WTC11 (cell line): ENCODE measurements at regions not wholly inside any gene's neighbourhood (a gene's known extent, or its start where the extent isn't known, plus 50 kb on each side); places are given as distances from the start of the nearest gene placed in this dataset.

ENCODE experiments used
- ATF6 ChIP-seq: sonication (generic); formaldehyde crosslinking; IDR thresholded peaks from 2 replicates; pipeline ENCODE4 v1.8.1; 2023; ENCODE audit warnings: mild to moderate bottlenecking, missing genetic modification reagents
- ESRRA ChIP-seq: sonication (generic); formaldehyde crosslinking; IDR thresholded peaks from 2 replicates; pipeline ENCODE4 v1.8.1; 2022; ENCODE audit warnings: mild to moderate bottlenecking, missing genetic modification reagents, borderline replicate concordance
- ETV6 ChIP-seq: sonication (generic); formaldehyde crosslinking; IDR thresholded peaks from 2 replicates; pipeline ENCODE4 v1.8.1; 2022; ENCODE audit warnings: mild to moderate bottlenecking, missing genetic modification reagents
- FOXP1 ChIP-seq: sonication (generic); formaldehyde crosslinking; IDR thresholded peaks from 2 replicates; pipeline ENCODE4 v1.8.0; 2022; ENCODE audit warnings: missing genetic modification reagents, mild to moderate bottlenecking, moderate library complexity, borderline replicate concordance
- JUN ChIP-seq: sonication (generic); formaldehyde crosslinking; IDR thresholded peaks from 2 replicates; pipeline ENCODE4 v1.8.0; 2023; ENCODE audit warnings: mild to moderate bottlenecking, missing genetic modification reagents
- NFYB ChIP-seq: sonication (generic); formaldehyde crosslinking; conservative IDR thresholded peaks from 2 replicates; pipeline ENCODE4 v1.8.0; 2022; ENCODE audit warnings: low read depth, missing genetic modification reagents
- PRDM15 ChIP-seq: sonication (generic); formaldehyde crosslinking; IDR thresholded peaks from 2 replicates; pipeline ENCODE4 v1.8.0; 2022; ENCODE audit warnings: missing genetic modification reagents
- RELA ChIP-seq: sonication (generic); formaldehyde crosslinking; IDR thresholded peaks from 2 replicates; pipeline ENCODE4 v1.8.1; 2022; ENCODE audit warnings: missing genetic modification reagents, mild to moderate bottlenecking, borderline replicate concordance
- SMAD4 ChIP-seq: sonication (generic); formaldehyde crosslinking; IDR thresholded peaks from 2 replicates; pipeline ENCODE4 v1.8.0; 2022; ENCODE audit warnings: mild to moderate bottlenecking, missing genetic modification reagents
- TF ChIP-seq, protein P1 (sequence below): sonication (generic); formaldehyde crosslinking; IDR thresholded peaks from 2 replicates; pipeline ENCODE4 v1.8.1; 2022; ENCODE audit warnings: mild to moderate bottlenecking, moderate library complexity, missing genetic modification reagents
- TF ChIP-seq, protein P2 (sequence below): fragments of 200-600 bp; IDR thresholded peaks from 2 replicates; pipeline ENCODE4 v1.8.0; 2022; ENCODE audit warnings: antibody characterized with exemption

- TF ChIP-seq SMAD4 (CRISPR knock-in tag) (no peak), ATF6 (CRISPR knock-in tag) (no peak), NFYB (CRISPR knock-in tag) (no peak), ETV6 (CRISPR knock-in tag) (no peak), RELA (CRISPR knock-in tag) (no peak), PRDM15 (CRISPR knock-in tag) (no peak), JUN (CRISPR knock-in tag) (no peak), ESRRA (CRISPR knock-in tag) (no peak), FOXP1 (CRISPR knock-in tag) (no peak)
- TF ChIP-seq, protein P1, sequence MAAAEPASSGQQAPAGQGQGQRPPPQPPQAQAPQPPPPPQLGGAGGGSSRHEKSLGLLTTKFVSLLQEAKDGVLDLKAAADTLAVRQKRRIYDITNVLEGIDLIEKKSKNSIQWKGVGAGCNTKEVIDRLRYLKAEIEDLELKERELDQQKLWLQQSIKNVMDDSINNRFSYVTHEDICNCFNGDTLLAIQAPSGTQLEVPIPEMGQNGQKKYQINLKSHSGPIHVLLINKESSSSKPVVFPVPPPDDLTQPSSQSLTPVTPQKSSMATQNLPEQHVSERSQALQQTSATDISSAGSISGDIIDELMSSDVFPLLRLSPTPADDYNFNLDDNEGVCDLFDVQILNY (CRISPR knock-in tag), result no peak
- TF ChIP-seq, protein P2, sequence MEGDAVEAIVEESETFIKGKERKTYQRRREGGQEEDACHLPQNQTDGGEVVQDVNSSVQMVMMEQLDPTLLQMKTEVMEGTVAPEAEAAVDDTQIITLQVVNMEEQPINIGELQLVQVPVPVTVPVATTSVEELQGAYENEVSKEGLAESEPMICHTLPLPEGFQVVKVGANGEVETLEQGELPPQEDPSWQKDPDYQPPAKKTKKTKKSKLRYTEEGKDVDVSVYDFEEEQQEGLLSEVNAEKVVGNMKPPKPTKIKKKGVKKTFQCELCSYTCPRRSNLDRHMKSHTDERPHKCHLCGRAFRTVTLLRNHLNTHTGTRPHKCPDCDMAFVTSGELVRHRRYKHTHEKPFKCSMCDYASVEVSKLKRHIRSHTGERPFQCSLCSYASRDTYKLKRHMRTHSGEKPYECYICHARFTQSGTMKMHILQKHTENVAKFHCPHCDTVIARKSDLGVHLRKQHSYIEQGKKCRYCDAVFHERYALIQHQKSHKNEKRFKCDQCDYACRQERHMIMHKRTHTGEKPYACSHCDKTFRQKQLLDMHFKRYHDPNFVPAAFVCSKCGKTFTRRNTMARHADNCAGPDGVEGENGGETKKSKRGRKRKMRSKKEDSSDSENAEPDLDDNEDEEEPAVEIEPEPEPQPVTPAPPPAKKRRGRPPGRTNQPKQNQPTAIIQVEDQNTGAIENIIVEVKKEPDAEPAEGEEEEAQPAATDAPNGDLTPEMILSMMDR, result no peak
Observed at GRCh38 chr4:173652283-173652931, 122.4 kb upstream of the HAND2 start.
